ENCODE measurements at regions not wholly inside any gene's neighbourhood (a gene's known extent, or its start where the extent isn't known, plus 50 kb on each side); places are given as distances from the start of the nearest gene placed in this dataset.

DNA sequence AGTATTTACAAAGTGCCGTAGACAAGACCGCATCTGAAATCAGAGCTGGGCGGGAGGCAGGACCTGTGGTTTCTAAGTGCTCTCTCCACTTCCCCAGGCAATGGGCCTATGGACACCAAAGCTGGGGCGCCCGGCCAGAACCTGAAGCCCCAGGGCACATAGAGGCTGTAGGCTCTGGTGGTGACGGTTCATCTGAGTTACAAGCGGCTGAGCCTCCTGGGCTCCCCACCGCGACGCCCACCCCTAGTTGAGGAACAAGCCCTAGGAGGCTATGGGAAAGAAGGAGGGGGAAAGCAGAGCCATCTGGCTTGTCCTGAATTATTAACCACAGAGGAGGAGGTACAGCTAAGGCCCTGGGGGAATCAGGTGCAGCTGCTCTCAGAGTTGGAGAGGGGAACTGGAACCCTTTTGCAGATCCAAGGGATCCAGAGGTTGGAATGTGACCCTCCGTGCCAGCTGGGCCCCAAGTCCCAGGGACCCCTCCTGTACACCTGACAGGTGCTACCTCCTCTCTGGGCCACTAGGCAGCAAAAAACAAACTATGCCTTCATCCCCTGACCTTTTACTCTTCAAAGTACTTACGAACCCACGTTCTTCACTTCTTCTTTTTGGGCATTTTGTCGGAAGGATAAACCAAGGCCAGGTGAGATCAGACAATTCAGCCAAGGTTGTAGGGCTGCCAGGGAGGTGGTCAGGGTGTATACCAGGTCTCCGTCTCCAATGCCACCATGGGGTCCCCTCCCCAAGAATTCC lies 77.2 kb downstream of the ARL6IP4 start:
- ChIA-PET CTCF (no interaction called here), POLR2A (ENCODE audit: low non-redundant PET) (no interaction called here)
- intact Hi-C loops (cut with micrococcal nuclease; ENCODE audit: unreplicated experiment) = no loop called here
- no peak overlapping the region for H3K4me3 ChIP-seq (ENCODE audit: low read depth, low read length, poor library complexity, severe bottlenecking)
- H3K4me1 ChIP-seq (ENCODE audit: insufficient read depth, low read length, poor library complexity, severe bottlenecking) = peaks cover 7% of the 10 kb centered on the region
- DNase-seq (ENCODE audit: low spot score) = no peak
- TF ChIP-seq EZH2 (IDR thresholded peaks at IDR 0.05; ENCODE audit: borderline replicate concordance, low read depth, low read length, poor library complexity, severe bottlenecking) = no peak
- TF ChIP-seq, protein P1, sequence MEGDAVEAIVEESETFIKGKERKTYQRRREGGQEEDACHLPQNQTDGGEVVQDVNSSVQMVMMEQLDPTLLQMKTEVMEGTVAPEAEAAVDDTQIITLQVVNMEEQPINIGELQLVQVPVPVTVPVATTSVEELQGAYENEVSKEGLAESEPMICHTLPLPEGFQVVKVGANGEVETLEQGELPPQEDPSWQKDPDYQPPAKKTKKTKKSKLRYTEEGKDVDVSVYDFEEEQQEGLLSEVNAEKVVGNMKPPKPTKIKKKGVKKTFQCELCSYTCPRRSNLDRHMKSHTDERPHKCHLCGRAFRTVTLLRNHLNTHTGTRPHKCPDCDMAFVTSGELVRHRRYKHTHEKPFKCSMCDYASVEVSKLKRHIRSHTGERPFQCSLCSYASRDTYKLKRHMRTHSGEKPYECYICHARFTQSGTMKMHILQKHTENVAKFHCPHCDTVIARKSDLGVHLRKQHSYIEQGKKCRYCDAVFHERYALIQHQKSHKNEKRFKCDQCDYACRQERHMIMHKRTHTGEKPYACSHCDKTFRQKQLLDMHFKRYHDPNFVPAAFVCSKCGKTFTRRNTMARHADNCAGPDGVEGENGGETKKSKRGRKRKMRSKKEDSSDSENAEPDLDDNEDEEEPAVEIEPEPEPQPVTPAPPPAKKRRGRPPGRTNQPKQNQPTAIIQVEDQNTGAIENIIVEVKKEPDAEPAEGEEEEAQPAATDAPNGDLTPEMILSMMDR (conservative IDR thresholded peaks at IDR 0.05; ENCODE audit: low read depth, low read length) = no peak
- no TSS peak for BruUV-seq (replicated peaks)
- no peaks in the 10 kb centered on the region for H3K9me3 ChIP-seq (ENCODE audit: low read depth, low read length, poor library complexity, severe bottlenecking)
- no peaks in the 10 kb centered on the region for H3K27me3 ChIP-seq (replicated peaks; ENCODE audit: insufficient read depth, low read depth, low read length, poor library complexity)
- H3K27ac ChIP-seq (ENCODE audit: low read depth, low read length, poor library complexity, severe bottlenecking) = no peak overlapping the region
- no peaks in the 10 kb centered on the region for H3K36me3 ChIP-seq (ENCODE audit: insufficient read depth, low read length, poor library complexity, severe bottlenecking)

DNA sequence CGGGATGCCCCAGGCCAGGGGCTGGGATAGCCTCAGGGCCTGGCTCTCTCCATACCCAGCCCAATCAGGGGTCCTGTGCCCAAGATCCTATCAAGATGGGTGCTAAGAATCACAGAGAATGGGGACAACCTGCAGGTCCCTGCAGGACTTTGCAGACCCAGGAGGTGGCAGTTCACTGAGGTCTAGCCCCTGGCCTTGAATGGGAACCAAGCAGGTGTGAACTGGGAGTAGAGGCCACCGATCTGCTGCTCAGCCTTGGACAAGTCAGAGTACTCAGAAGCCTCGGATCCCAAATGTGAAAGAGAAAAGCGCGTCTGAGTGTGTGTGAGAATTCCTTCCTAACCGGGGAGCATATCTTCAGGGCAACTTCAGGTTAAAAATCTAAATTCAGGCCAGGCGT lies 76.2 kb downstream of the ARL6IP4 start:
- Histone ChIP-seq H3K27ac (ENCODE audit: low read depth, low read length, poor library complexity, severe bottlenecking) (no peak overlapping the region), H3K9me3 (ENCODE audit: low read depth, low read length, poor library complexity, severe bottlenecking) (no peaks in the 10 kb centered on the region), H3K27me3 (replicated peaks; ENCODE audit: insufficient read depth, low read depth, low read length, poor library complexity) (no peaks in the 10 kb centered on the region), H3K36me3 (ENCODE audit: insufficient read depth, low read length, poor library complexity, severe bottlenecking) (no peaks in the 10 kb centered on the region), H3K4me1 (ENCODE audit: insufficient read depth, low read length, poor library complexity, severe bottlenecking) (peaks cover 7% of the 10 kb centered on the region), H3K4me3 (ENCODE audit: low read depth, low read length, poor library complexity, severe bottlenecking) (no peak overlapping the region)
- no TSS peak for BruUV-seq (replicated peaks)
- intact Hi-C loops (cut with micrococcal nuclease; ENCODE audit: unreplicated experiment) = no loop called here
- CTCF ChIA-PET = no interaction called here
- POLR2A ChIA-PET (ENCODE audit: low non-redundant PET) = no interaction called here
- DNase-seq (ENCODE audit: low spot score) = no peak
- no peak for TF ChIP-seq EZH2 (IDR thresholded peaks at IDR 0.05; ENCODE audit: borderline replicate concordance, low read depth, low read length, poor library complexity, severe bottlenecking)
- TF ChIP-seq, protein P1 (conservative IDR thresholded peaks at IDR 0.05; ENCODE audit: low read depth, low read length) = no peak

DNA sequence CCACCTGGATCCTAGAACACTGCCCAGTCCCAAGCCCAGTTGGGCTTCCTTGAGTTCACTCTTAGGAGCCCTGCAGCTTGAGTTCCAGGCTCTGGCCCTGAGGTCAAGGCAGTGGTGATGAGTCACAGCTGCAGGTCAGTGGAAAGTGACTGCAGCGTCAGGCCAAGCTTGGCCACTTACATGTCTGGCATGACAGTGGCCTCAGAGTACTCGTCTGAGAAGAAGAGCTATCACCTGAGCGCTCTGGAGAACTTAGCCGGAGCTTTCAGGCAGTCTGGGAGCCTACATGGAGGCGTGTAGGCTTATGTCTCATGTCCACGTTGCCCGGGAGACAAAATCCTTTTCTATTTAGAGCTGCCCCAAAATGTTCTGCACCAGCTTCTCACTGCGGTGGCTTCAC lies 75.6 kb downstream of the ARL6IP4 start:
- CTCF ChIA-PET = interaction anchor here (0.7 kb wide), 1 partner anchor 147 kb away, joined by 5 read pairs; no protein-coding TSS in a partner anchor
- TF ChIP-seq, protein P1 (conservative IDR thresholded peaks at IDR 0.05; ENCODE audit: low read depth, low read length) = no peak
- no peak for TF ChIP-seq EZH2 (IDR thresholded peaks at IDR 0.05; ENCODE audit: borderline replicate concordance, low read depth, low read length, poor library complexity, severe bottlenecking)
- H3K9me3 ChIP-seq (ENCODE audit: low read depth, low read length, poor library complexity, severe bottlenecking) = no peaks in the 10 kb centered on the region
- no peaks in the 10 kb centered on the region for H3K36me3 ChIP-seq (ENCODE audit: insufficient read depth, low read length, poor library complexity, severe bottlenecking)
- POLR2A ChIA-PET (ENCODE audit: low non-redundant PET) = no interaction called here
- BruUV-seq (replicated peaks) = no TSS peak
- H3K27ac ChIP-seq (ENCODE audit: low read depth, low read length, poor library complexity, severe bottlenecking) = no peak overlapping the region
- no peak overlapping the region for H3K4me3 ChIP-seq (ENCODE audit: low read depth, low read length, poor library complexity, severe bottlenecking)
- H3K4me1 ChIP-seq (ENCODE audit: insufficient read depth, low read length, poor library complexity, severe bottlenecking) = peaks cover 7% of the 10 kb centered on the region
- no peak for DNase-seq (ENCODE audit: low spot score)
- no peaks in the 10 kb centered on the region for H3K27me3 ChIP-seq (replicated peaks; ENCODE audit: insufficient read depth, low read depth, low read length, poor library complexity)
- intact Hi-C loops (cut with micrococcal nuclease; ENCODE audit: unreplicated experiment) = no loop called here
